Activated CD4-positive, alpha-beta T cell treated with anti-CD3 and anti-CD28 coated beads, Interleukin-2, amount 50 U/mL, for 16 hours (primary cell): ENCODE measurements at regions not wholly inside any gene's neighbourhood (a gene's known extent, or its start where the extent isn't known, plus 50 kb on each side); places are given as distances from the start of the nearest gene placed in this dataset.

Experiments used
- DNase-seq: peaks from one replicate; pipeline ENCODE4 v3.0.0-alpha.2; 2020

GRCh38 chr5:98403131-98403530, 370.3 kb upstream of the RGMB start:
- DNase-seq: no peak

- DNase-seq: no peak
Measured at GRCh38 chr5:98414938-98415337, 358.5 kb upstream of the RGMB start.

- DNase-seq: no peak
Measured at GRCh38 chr5:98415663-98416062, 357.8 kb upstream of the RGMB start.

- DNase-seq: no peak
Measured at GRCh38 chr5:98416541-98416940, 356.9 kb upstream of the RGMB start.

- DNase-seq: no peak
Measured at GRCh38 chr5:98419825-98420224, 353.6 kb upstream of the RGMB start.

GRCh38 chr5:98424681-98425450, 348.6 kb upstream of the RGMB start:
- no peak for DNase-seq

GRCh38 chr5:98425640-98426039, 347.8 kb upstream of the RGMB start:
- no peak for DNase-seq

GRCh38 chr5:98428806-98429205, 344.7 kb upstream of the RGMB start:
- no peak for DNase-seq

GRCh38 chr5:98432378-98432777, 341.1 kb upstream of the RGMB start:
- no peak for DNase-seq

GRCh38 chr5:98433022-98433421, 340.4 kb upstream of the RGMB start:
- DNase-seq: no peak

- DNase-seq: no peak
Measured at GRCh38 chr5:98433673-98434072, 339.8 kb upstream of the RGMB start.

GRCh38 chr5:98436667-98437066, 336.8 kb upstream of the RGMB start:
- no peak for DNase-seq

- no peak for DNase-seq
Measured at GRCh38 chr5:98442448-98442847, 331.0 kb upstream of the RGMB start.

- DNase-seq: no peak
Measured at GRCh38 chr5:98443881-98444280, 329.6 kb upstream of the RGMB start.

- DNase-seq: no peak
Measured at GRCh38 chr5:98453296-98453695, 320.2 kb upstream of the RGMB start.

- DNase-seq: no peak
Measured at GRCh38 chr5:98454407-98454806, 319.1 kb upstream of the RGMB start.

GRCh38 chr5:98454904-98455303, 318.6 kb upstream of the RGMB start:
- no peak for DNase-seq

- DNase-seq: no peak
Measured at GRCh38 chr5:98455665-98456064, 317.8 kb upstream of the RGMB start.

GRCh38 chr5:98458004-98458403, 315.5 kb upstream of the RGMB start:
- DNase-seq: no peak

GRCh38 chr5:98458726-98459125, 314.7 kb upstream of the RGMB start:
- DNase-seq: no peak

GRCh38 chr5:98460536-98460935, 312.9 kb upstream of the RGMB start:
- DNase-seq: no peak

- no peak for DNase-seq
Measured at GRCh38 chr5:98461485-98461884, 312.0 kb upstream of the RGMB start.

- no peak for DNase-seq
Measured at GRCh38 chr5:98463222-98463621, 310.2 kb upstream of the RGMB start.

- no peak for DNase-seq
Measured at GRCh38 chr5:98463676-98464075, 309.8 kb upstream of the RGMB start.

GRCh38 chr5:98464737-98465330, 308.6 kb upstream of the RGMB start:
- no peak for DNase-seq
